Esophagus muscularis mucosa (tissue), 4 donors: ENCODE measurements at regions not wholly inside any gene's neighbourhood (a gene's known extent, or its start where the extent isn't known, plus 50 kb on each side); places are given as distances from the start of the nearest gene placed in this dataset.

ENCODE experiments used
- CTCF ChIP-seq, 3 experiments: fragments of 200-600 bp in 2 of 3; fragments of 450-650 bp in 1 of 3; sonication (generic) in 2 of 3; IDR thresholded peaks; one replicate each; pipeline ENCODE4 v1.5.1; 2017 to 2019; ENCODE audit warnings: antibody characterized with exemption in 3 of 3, mild to moderate bottlenecking in 2 of 3, moderate library complexity in 1 of 3
- EP300 ChIP-seq: sonication (generic); formaldehyde crosslinking; IDR thresholded peaks from one replicate; pipeline ENCODE4 v1.6.1; 2017; ENCODE audit warnings: antibody characterized with exemption
- POLR2A ChIP-seq: fragments of 450-650 bp; IDR thresholded peaks from one replicate; pipeline ENCODE4 v1.6.1; 2017; ENCODE audit warnings: antibody characterized with exemption, moderate library complexity, mild to moderate bottlenecking, low read depth
- POLR2AphosphoS5 ChIP-seq, 2 donors: sonication (generic); formaldehyde crosslinking; IDR thresholded peaks; one replicate each; pipeline ENCODE4 v1.6.1; 2017; ENCODE audit warnings: antibody characterized with exemption in 2 of 2

GRCh38 chr2:60219536-60219935 is 333.9 kb downstream of the BCL11A start:
- TF ChIP-seq CTCF (IDR thresholded peaks at IDR 0.05), result no peak
- TF ChIP-seq POLR2AphosphoS5 (IDR thresholded peaks at IDR 0.05), result no peak
- no peak for TF ChIP-seq POLR2A
- TF ChIP-seq EP300, result no peak
